CD14-positive monocyte (primary cell): ENCODE measurements at regions not wholly inside any gene's neighbourhood (a gene's known extent, or its start where the extent isn't known, plus 50 kb on each side); places are given as distances from the start of the nearest gene placed in this dataset.

Experiments
- DNase-seq, 3 donors: peaks; one replicate each; pipeline ENCODE4 v3.0.0-alpha.2; 2011 to 2022
- H2AFZ ChIP-seq: 2 replicates; pipeline ENCODE4 v1.6.0; 2012; ENCODE audit warnings: mild to moderate bottlenecking, low read depth, low read length, inconsistent platforms; ENCODE audit not compliant: insufficient read depth, poor library complexity, severe bottlenecking
- H3K27ac ChIP-seq, 2 donors: 1 replicate in 1 of 2; 2 replicates in 1 of 2; pipeline ENCODE4 v1.5.1; 2012 to 2013; ENCODE audit warnings: low read length in 2 of 2, control low read depth in 1 of 2, inconsistent platforms in 1 of 2, low read depth in 1 of 2, mild to moderate bottlenecking in 1 of 2
- H3K27me3 ChIP-seq, 2 donors: one replicate each; pipeline versions ENCODE4 v1.6.0 to v1.6.1; 2011 to 2013; ENCODE audit warnings: low read length in 2 of 2; ENCODE audit not compliant: control insufficient read depth in 2 of 2, insufficient read depth in 2 of 2
- H3K36me3 ChIP-seq, 2 donors: replicated peaks in 1 of 2; 1 replicate in 1 of 2; 2 replicates in 1 of 2; pipeline versions ENCODE4 v1.5.1 to v1.6.1; 2012 to 2013; ENCODE audit warnings: low read length in 2 of 2, control low read depth in 1 of 2, inconsistent platforms in 1 of 2, mild to moderate bottlenecking in 1 of 2; ENCODE audit not compliant: insufficient read depth in 2 of 2, control insufficient read depth in 1 of 2
- H3K4me1 ChIP-seq, 2 donors: 1 replicate in 1 of 2; 2 replicates in 1 of 2; pipeline versions ENCODE4 v1.5.1 to v1.6.1; 2012 to 2013; ENCODE audit warnings: low read length in 2 of 2, control low read depth in 1 of 2, inconsistent platforms in 1 of 2, mild to moderate bottlenecking in 1 of 2, moderate library complexity in 1 of 2; ENCODE audit not compliant: insufficient read depth in 2 of 2, control insufficient read depth in 1 of 2
- H3K4me2 ChIP-seq: replicated peaks from 2 replicates; pipeline ENCODE3; 2012; ENCODE audit warnings: low read length, moderate library complexity, mild to moderate bottlenecking; ENCODE audit not compliant: poor library complexity, severe bottlenecking; ENCODE audit errors: extremely low read depth
- H3K4me3 ChIP-seq, 3 experiments: fragments of 200-600 bp in 1 of 3; sonication (generic) in 1 of 3; replicated peaks in 1 of 3; 1 replicate in 2 of 3; 2 replicates in 1 of 3; pipeline ENCODE4 v1.5.1; 2011 to 2013; ENCODE audit warnings: low read length in 3 of 3, mild to moderate bottlenecking in 3 of 3, control low read depth in 2 of 3, low read depth in 2 of 3, inconsistent platforms in 1 of 3, moderate library complexity in 1 of 3
- H3K79me2 ChIP-seq: 2 replicates; pipeline ENCODE4 v1.6.0; 2012; ENCODE audit warnings: mild to moderate bottlenecking, control low read depth, inconsistent platforms, low read length, moderate library complexity; ENCODE audit not compliant: insufficient read depth
- H3K9ac ChIP-seq: 2 replicates; pipeline ENCODE4 v1.6.0; 2017; ENCODE audit warnings: low read length, mild to moderate bottlenecking; ENCODE audit not compliant: insufficient read depth, poor library complexity, severe bottlenecking
- H3K9me3 ChIP-seq, 2 donors: replicated peaks in 1 of 2; 1 replicate in 1 of 2; 2 replicates in 1 of 2; pipeline versions ENCODE4 v1.5.1 to v1.6.1; 2012 to 2013; ENCODE audit warnings: low read length in 2 of 2, control low read depth in 1 of 2; ENCODE audit not compliant: control insufficient read depth in 1 of 2, insufficient read depth in 1 of 2
- H4K20me1 ChIP-seq: 2 replicates; pipeline ENCODE4 v1.6.0; 2012; ENCODE audit warnings: mild to moderate bottlenecking, low read length, control low read depth, moderate library complexity; ENCODE audit not compliant: insufficient read depth
- H3K27ac Mint-ChIP-seq, 7 donors: one replicate each; pipeline ENCODE4 v1.8.0; 2020; ENCODE audit warnings: mild to moderate bottlenecking in 7 of 7, mixed read lengths in 7 of 7, moderate library complexity in 6 of 7, inconsistent platforms in 2 of 7
- H3K27me3 Mint-ChIP-seq, 3 donors: one replicate each; pipeline ENCODE4 v1.8.0; 2021 to 2022; ENCODE audit warnings: low read depth in 3 of 3, mild to moderate bottlenecking in 3 of 3, mixed read lengths in 3 of 3, moderate library complexity in 3 of 3, inconsistent platforms in 1 of 3
- H3K36me3 Mint-ChIP-seq, 2 donors: one replicate each; pipeline ENCODE4 v1.8.0; 2020; ENCODE audit warnings: mixed read lengths in 2 of 2, inconsistent platforms in 1 of 2, mild to moderate bottlenecking in 1 of 2
- H3K4me1 Mint-ChIP-seq: one replicate; pipeline ENCODE4 v1.8.0; 2020; ENCODE audit warnings: mild to moderate bottlenecking, mixed read lengths
- H3K4me3 Mint-ChIP-seq, 2 donors: one replicate each; pipeline ENCODE4 v1.8.0; 2020; ENCODE audit warnings: mild to moderate bottlenecking in 2 of 2, mixed read lengths in 2 of 2, moderate library complexity in 1 of 2
- H3K9me3 Mint-ChIP-seq, 7 donors: one replicate each; pipeline ENCODE4 v1.8.0; 2020 to 2022; ENCODE audit warnings: mixed read lengths in 7 of 7, mild to moderate bottlenecking in 6 of 7, moderate library complexity in 6 of 7, inconsistent platforms in 2 of 7
- CTCF ChIP-seq: fragments of 200-600 bp; IDR thresholded peaks from one replicate; pipeline ENCODE4 v1.8.0; 2022; ENCODE audit warnings: antibody characterized with exemption, mild to moderate bottlenecking
- WGBS: methylation state at CpG from one replicate; pipeline ENCODE4 v1.1.5; 2013; ENCODE audit warnings: missing lambda C conversion rate; ENCODE audit not compliant: insufficient coverage; 5-methylcytosine and 5-hydroxymethylcytosine counted together
- intact Hi-C, 2 donors: fragments of 100-400 bp; cut with micrococcal nuclease; formaldehyde crosslinking; loops; one replicate each; pipeline versions ENCODE4 v1.15.0 to v1.15.1; 2023

- Histone ChIP-seq H4K20me1 (no peaks in the 10 kb centered on the region), H3K9ac (no peak overlapping the region), H3K27ac (no peak overlapping the region), H3K79me2 (no peaks in the 10 kb centered on the region), H3K27me3 (no peaks in the 10 kb centered on the region), H3K36me3 (no peaks in the 10 kb centered on the region), H3K4me2 (no peak overlapping the region), H2AFZ (no peak overlapping the region), H3K4me3 (no peak overlapping the region), H3K9me3 (peaks cover 14 to 19% of the 10 kb centered on the region in 2 donors), H3K4me1 (no peaks in the 10 kb centered on the region)
- Mint-ChIP-seq H3K4me3 (no peak overlapping the region), H3K27me3 (no peaks in the 10 kb centered on the region), H3K36me3 (no peaks in the 10 kb centered on the region), H3K4me1 (no peaks in the 10 kb centered on the region), H3K27ac (no peak overlapping the region), H3K9me3 (peaks cover 2 to 11% (median 7%) of the 10 kb centered on the region in 7 donors)
- no peak for DNase-seq
- no peak for TF ChIP-seq CTCF
- intact Hi-C loops, result no loop called here
Observed at GRCh38 chr6:66369407-66369806, 662.4 kb upstream of the EYS start.

GRCh38 chr6:66362888-66363287, 655.9 kb upstream of the EYS start:
- Histone ChIP-seq H3K9me3 (peaks cover 17 to 18% of the 10 kb centered on the region in 2 donors), H4K20me1 (no peaks in the 10 kb centered on the region), H3K9ac (no peak overlapping the region), H3K27me3 (no peaks in the 10 kb centered on the region), H3K36me3 (no peaks in the 10 kb centered on the region), H3K4me1 (no peaks in the 10 kb centered on the region), H3K27ac (no peak overlapping the region), H3K4me3 (no peak overlapping the region), H3K79me2 (no peaks in the 10 kb centered on the region), H2AFZ (no peak overlapping the region), H3K4me2 (no peak overlapping the region)
- no peaks in the 10 kb centered on the region for H3K36me3 Mint-ChIP-seq
- intact Hi-C loops, result no loop called here
- no peak overlapping the region for H3K4me3 Mint-ChIP-seq
- H3K4me1 Mint-ChIP-seq, result no peaks in the 10 kb centered on the region
- no peak for DNase-seq
- H3K9me3 Mint-ChIP-seq, result peaks cover 1 to 15% (median 5%) of the 10 kb centered on the region in 7 donors
- H3K27me3 Mint-ChIP-seq, result no peaks in the 10 kb centered on the region
- no peak overlapping the region for H3K27ac Mint-ChIP-seq
- 91% methylated on average over 5 of the region's 6 CpGs for WGBS
- no peak for TF ChIP-seq CTCF
